ENCODE measurements at regions not wholly inside any gene's neighbourhood (a gene's known extent, or its start where the extent isn't known, plus 50 kb on each side); places are given as distances from the start of the nearest gene placed in this dataset.

DNA sequence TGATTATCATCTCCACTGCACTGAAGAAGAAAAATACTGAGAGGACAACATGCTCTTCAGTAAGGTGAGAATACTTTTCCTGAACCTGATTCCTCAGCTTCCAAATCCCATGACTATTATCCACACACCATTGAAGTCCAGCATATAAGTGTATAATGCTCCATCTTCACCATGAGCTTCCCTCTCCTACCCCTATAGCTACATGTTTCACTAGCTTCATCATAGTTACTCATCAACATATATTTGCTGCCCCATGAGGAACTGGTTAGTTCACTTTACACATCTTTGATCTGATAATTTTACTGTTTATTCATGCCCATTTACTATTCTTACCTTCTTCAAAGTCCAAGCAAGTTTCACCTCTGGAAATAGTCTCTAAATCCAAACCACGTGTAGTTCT, 908.5 kb upstream of the SEMA6D start:
- Histone ChIP-seq H3K9ac (ENCODE audit: low read depth, low read length) (no peak overlapping the region), H2AFZ (replicated peaks; ENCODE audit: low read length, poor library complexity) (no peak overlapping the region), H4K8ac (ENCODE audit: low read depth in 2 of 2, low read length in 2 of 2) (no peak overlapping the region), H2BK5ac (ENCODE audit: low read depth, low read length, poor library complexity, severe bottlenecking) (no peak overlapping the region), H4K5ac (ENCODE audit: low read depth, low read length) (no peak overlapping the region), H2AK9ac (replicated peaks; ENCODE audit: low read depth, low read length, poor library complexity) (no peak overlapping the region), H3K4me1 (ENCODE audit: control insufficient read depth, insufficient read depth, low read length) (no peaks in the 10 kb centered on the region), H3K4ac (ENCODE audit: low read depth, low read length) (no peak overlapping the region), H2BK120ac (ENCODE audit: low read depth, low read length) (no peak overlapping the region), H3K4me3 (ENCODE audit: insufficient read depth, low read depth, low read length) (no peak overlapping the region), H2BK15ac (ENCODE audit: low read depth, low read length) (no peak overlapping the region), H3K56ac (ENCODE audit: extremely low read depth, insufficient read depth, low read length) (no peak overlapping the region), H3K23ac (ENCODE audit: low read depth, low read length) (no peak overlapping the region), H3K27ac (ENCODE audit: insufficient read depth, low read length) (no peak overlapping the region), H3K14ac (replicated peaks; ENCODE audit: low read depth, low read length) (no peak overlapping the region), H3K79me1 (ENCODE audit: low read depth in 1 of 2, low read length in 2 of 2) (no peaks in the 10 kb centered on the region), H3K18ac (ENCODE audit: low read depth, low read length) (no peak overlapping the region), H3K4me2 (ENCODE audit: low read depth, low read length) (no peak overlapping the region), H3K9me3 (ENCODE audit: control insufficient read depth, insufficient read depth, low read length) (peaks cover 8% of the 10 kb centered on the region), H3K27me3 (ENCODE audit: control insufficient read depth, insufficient read depth, low read length) (no peaks in the 10 kb centered on the region), H2BK20ac (ENCODE audit: low read depth, low read length) (no peak overlapping the region), H4K20me1 (ENCODE audit: insufficient read depth, low read length) (no peaks in the 10 kb centered on the region), H3K9me1 (ENCODE audit: insufficient read depth, low read length) (no peaks in the 10 kb centered on the region), H4K91ac (ENCODE audit: insufficient read depth, low read depth, low read length) (no peak overlapping the region), H2AK5ac (ENCODE audit: low read depth, low read length) (no peak overlapping the region), H3K36me3 (ENCODE audit: control insufficient read depth, insufficient read depth, low read length) (no peaks in the 10 kb centered on the region)
- in situ Hi-C loops (cut with MboI; ENCODE audit: low sequenced_read_pairs) = no loop called here
- ATAC-seq (ENCODE audit: low read depth) = no peak
- no CpG with 5 or more reads among the region's 1 CpG for WGBS, 2 experiments (ENCODE audit: extremely low coverage in 2 of 2, insufficient read length in 1 of 2)
- BruUV-seq (replicated peaks) = no TSS peak
- TF ChIP-seq MAFK (IDR thresholded peaks at IDR 0.05; ENCODE audit: low read depth, low read length) (no peak), NFE2L2 (IDR thresholded peaks at IDR 0.05; ENCODE audit: low read depth, low read length) (no peak), FOS (IDR thresholded peaks at IDR 0.05; ENCODE audit: low read depth, low read length) (no peak), SMC3 (IDR thresholded peaks at IDR 0.05; ENCODE audit: low read depth, low read length) (no peak), CHD1 (IDR thresholded peaks at IDR 0.05; ENCODE audit: low read depth, low read length) (no peak), BHLHE40 (IDR thresholded peaks at IDR 0.05; ENCODE audit: low read depth, low read length) (no peak)
- TF ChIP-seq, protein P1, sequence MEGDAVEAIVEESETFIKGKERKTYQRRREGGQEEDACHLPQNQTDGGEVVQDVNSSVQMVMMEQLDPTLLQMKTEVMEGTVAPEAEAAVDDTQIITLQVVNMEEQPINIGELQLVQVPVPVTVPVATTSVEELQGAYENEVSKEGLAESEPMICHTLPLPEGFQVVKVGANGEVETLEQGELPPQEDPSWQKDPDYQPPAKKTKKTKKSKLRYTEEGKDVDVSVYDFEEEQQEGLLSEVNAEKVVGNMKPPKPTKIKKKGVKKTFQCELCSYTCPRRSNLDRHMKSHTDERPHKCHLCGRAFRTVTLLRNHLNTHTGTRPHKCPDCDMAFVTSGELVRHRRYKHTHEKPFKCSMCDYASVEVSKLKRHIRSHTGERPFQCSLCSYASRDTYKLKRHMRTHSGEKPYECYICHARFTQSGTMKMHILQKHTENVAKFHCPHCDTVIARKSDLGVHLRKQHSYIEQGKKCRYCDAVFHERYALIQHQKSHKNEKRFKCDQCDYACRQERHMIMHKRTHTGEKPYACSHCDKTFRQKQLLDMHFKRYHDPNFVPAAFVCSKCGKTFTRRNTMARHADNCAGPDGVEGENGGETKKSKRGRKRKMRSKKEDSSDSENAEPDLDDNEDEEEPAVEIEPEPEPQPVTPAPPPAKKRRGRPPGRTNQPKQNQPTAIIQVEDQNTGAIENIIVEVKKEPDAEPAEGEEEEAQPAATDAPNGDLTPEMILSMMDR (conservative IDR thresholded peaks at IDR 0.05; ENCODE audit: low read depth, low read length) = no peak
- TF ChIP-seq, protein P2, sequence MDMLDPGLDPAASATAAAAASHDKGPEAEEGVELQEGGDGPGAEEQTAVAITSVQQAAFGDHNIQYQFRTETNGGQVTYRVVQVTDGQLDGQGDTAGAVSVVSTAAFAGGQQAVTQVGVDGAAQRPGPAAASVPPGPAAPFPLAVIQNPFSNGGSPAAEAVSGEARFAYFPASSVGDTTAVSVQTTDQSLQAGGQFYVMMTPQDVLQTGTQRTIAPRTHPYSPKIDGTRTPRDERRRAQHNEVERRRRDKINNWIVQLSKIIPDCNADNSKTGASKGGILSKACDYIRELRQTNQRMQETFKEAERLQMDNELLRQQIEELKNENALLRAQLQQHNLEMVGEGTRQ (IDR thresholded peaks at IDR 0.05; ENCODE audit: low read depth, low read length) = no peak
- DNase-seq = no peak
- intact Hi-C loops (cut with micrococcal nuclease) = no loop called here
- dilution Hi-C loops (cut with HindIII; ENCODE audit: low sequenced_read_pairs, unreplicated experiment) = no loop called here
- POLR2A ChIA-PET (ENCODE audit: unreplicated experiment) = no interaction called here
- CTCF ChIA-PET = no interaction called here

Data from IMR-90 (cell line).